ENCODE measurements at regions not wholly inside any gene's neighbourhood (a gene's known extent, or its start where the extent isn't known, plus 50 kb on each side); places are given as distances from the start of the nearest gene placed in this dataset.

GRCh38 chr11:116275635-116276034 is 497.2 kb downstream of the BUD13 start:
- Histone ChIP-seq H2AFZ (ENCODE audit: insufficient read depth, low read length, poor library complexity) (no peak overlapping the region), H2BK12ac (ENCODE audit: low read length) (peak overlapping the region; percentile 20), H2BK120ac (ENCODE audit: insufficient read depth, low read length, poor library complexity) (no peak overlapping the region), H4K91ac (ENCODE audit: low read depth, low read length) (no peak overlapping the region), H3K4me2 (ENCODE audit: low read length) (no peak overlapping the region), H3K36me3 (ENCODE audit: control insufficient read depth in 1 of 2, insufficient read depth in 2 of 2, low read length in 2 of 2) (no peaks in the 10 kb centered on the region), H3K27me3 (ENCODE audit: insufficient read depth, low read length) (no peaks in the 10 kb centered on the region), H4K8ac (ENCODE audit: low read depth, low read length) (no peak overlapping the region), H3K79me1 (ENCODE audit: low read length) (peaks cover 2% of the 10 kb centered on the region), H2AK5ac (ENCODE audit: low read length) (no peak overlapping the region), H3K79me2 (ENCODE audit: control insufficient read depth, insufficient read depth, low read length, poor library complexity) (no peaks in the 10 kb centered on the region), H3K4me1 (ENCODE audit: control insufficient read depth in 1 of 2, insufficient read depth in 2 of 2, low read length in 2 of 2) (peaks cover 7 to 15% of the 10 kb centered on the region in 2 experiments), H3K9me3 (ENCODE audit: insufficient read depth, low read depth, low read length) (no peaks in the 10 kb centered on the region), H3K9ac (ENCODE audit: low read length) (no peak overlapping the region), H3K18ac (ENCODE audit: low read length) (no peak overlapping the region), H2BK5ac (ENCODE audit: low read depth, low read length, poor library complexity) (no peak overlapping the region), H3K23ac (ENCODE audit: low read length) (no peak overlapping the region), H3K14ac (ENCODE audit: low read length) (no peak overlapping the region), H4K12ac (ENCODE audit: low read depth, low read length) (no peak overlapping the region), H3K4ac (ENCODE audit: low read depth, low read length) (no peak overlapping the region), H3K4me3 (ENCODE audit: low read depth, low read length) (no peak overlapping the region), H3K27ac (ENCODE audit: low read depth, low read length) (no peak overlapping the region)
- no CpG with 5 or more reads among the region's 5 CpGs for WGBS (ENCODE audit: extremely low coverage, insufficient coverage, insufficient read length)
- DNase-seq, result peak in 1 of 2 donors; percentile 1

- H3K14ac ChIP-seq (ENCODE audit: low read length), result no peak overlapping the region
- no peak overlapping the region for H3K9ac ChIP-seq (ENCODE audit: low read length)
- no peak overlapping the region for H2BK5ac ChIP-seq (ENCODE audit: low read depth, low read length, poor library complexity)
- no peak overlapping the region for H3K4ac ChIP-seq (ENCODE audit: low read depth, low read length)
- no peak overlapping the region for H4K12ac ChIP-seq (ENCODE audit: low read depth, low read length)
- no peak overlapping the region for H2AK5ac ChIP-seq (ENCODE audit: low read length)
- no peaks in the 10 kb centered on the region for H3K27me3 ChIP-seq (ENCODE audit: insufficient read depth, low read length)
- H3K23ac ChIP-seq (ENCODE audit: low read length), result no peak overlapping the region
- H3K79me1 ChIP-seq (ENCODE audit: low read length), result peaks cover 2% of the 10 kb centered on the region
- no peak overlapping the region for H3K27ac ChIP-seq (ENCODE audit: low read depth, low read length)
- H4K91ac ChIP-seq (ENCODE audit: low read depth, low read length), result no peak overlapping the region
- H3K9me3 ChIP-seq (ENCODE audit: insufficient read depth, low read depth, low read length), result no peaks in the 10 kb centered on the region
- H3K4me1 ChIP-seq (ENCODE audit: control insufficient read depth in 1 of 2, insufficient read depth in 2 of 2, low read length in 2 of 2), result peaks cover 7 to 15% of the 10 kb centered on the region in 2 experiments
- H3K4me2 ChIP-seq (ENCODE audit: low read length), result no peak overlapping the region
- no peaks in the 10 kb centered on the region for H3K36me3 ChIP-seq (ENCODE audit: control insufficient read depth in 1 of 2, insufficient read depth in 2 of 2, low read length in 2 of 2)
- no peak overlapping the region for H2BK120ac ChIP-seq (ENCODE audit: insufficient read depth, low read length, poor library complexity)
- H4K8ac ChIP-seq (ENCODE audit: low read depth, low read length), result no peak overlapping the region
- no peaks in the 10 kb centered on the region for H3K79me2 ChIP-seq (ENCODE audit: control insufficient read depth, insufficient read depth, low read length, poor library complexity)
- no peak overlapping the region for H2AFZ ChIP-seq (ENCODE audit: insufficient read depth, low read length, poor library complexity)
- no peak overlapping the region for H3K4me3 ChIP-seq (ENCODE audit: low read depth, low read length)
- WGBS (ENCODE audit: extremely low coverage, insufficient coverage, insufficient read length), result no CpG with 5 or more reads among the region's 4 CpGs
- H2BK12ac ChIP-seq (ENCODE audit: low read length), result no peak overlapping the region
- no peak for DNase-seq
- no peak overlapping the region for H3K18ac ChIP-seq (ENCODE audit: low read length)
These were observed 498.3 kb downstream of the BUD13 start for GRCh38 chr11:116274521-116274920.

- Histone ChIP-seq H2BK12ac (ENCODE audit: low read length) (no peak overlapping the region), H3K23ac (ENCODE audit: low read length) (no peak overlapping the region), H2BK5ac (ENCODE audit: low read depth, low read length, poor library complexity) (no peak overlapping the region), H2AK5ac (ENCODE audit: low read length) (no peak overlapping the region), H3K4me3 (ENCODE audit: low read depth, low read length) (no peak overlapping the region), H3K4me2 (ENCODE audit: low read length) (no peak overlapping the region), H4K12ac (ENCODE audit: low read depth, low read length) (no peak overlapping the region), H2BK120ac (ENCODE audit: insufficient read depth, low read length, poor library complexity) (no peak overlapping the region), H3K9me3 (ENCODE audit: insufficient read depth, low read depth, low read length) (no peaks in the 10 kb centered on the region), H3K9ac (ENCODE audit: low read length) (no peak overlapping the region), H3K79me1 (ENCODE audit: low read length) (peaks cover 2% of the 10 kb centered on the region), H3K27me3 (ENCODE audit: insufficient read depth, low read length) (no peaks in the 10 kb centered on the region), H3K14ac (ENCODE audit: low read length) (no peak overlapping the region), H3K27ac (ENCODE audit: low read depth, low read length) (no peak overlapping the region), H3K79me2 (ENCODE audit: control insufficient read depth, insufficient read depth, low read length, poor library complexity) (no peaks in the 10 kb centered on the region), H4K8ac (ENCODE audit: low read depth, low read length) (no peak overlapping the region), H3K4me1 (ENCODE audit: control insufficient read depth in 1 of 2, insufficient read depth in 2 of 2, low read length in 2 of 2) (peaks cover 7 to 15% of the 10 kb centered on the region in 2 experiments), H3K18ac (ENCODE audit: low read length) (no peak overlapping the region), H2AFZ (ENCODE audit: insufficient read depth, low read length, poor library complexity) (no peak overlapping the region), H3K36me3 (ENCODE audit: control insufficient read depth in 1 of 2, insufficient read depth in 2 of 2, low read length in 2 of 2) (no peaks in the 10 kb centered on the region), H4K91ac (ENCODE audit: low read depth, low read length) (no peak overlapping the region), H3K4ac (ENCODE audit: low read depth, low read length) (no peak overlapping the region)
- DNase-seq, result no peak
- no CpG with 5 or more reads among the region's 8 CpGs for WGBS (ENCODE audit: extremely low coverage, insufficient coverage, insufficient read length)
These were observed 500.5 kb downstream of the BUD13 start for GRCh38 chr11:116272181-116272789.

- no peak for DNase-seq
- Histone ChIP-seq H2AFZ (ENCODE audit: insufficient read depth, low read length, poor library complexity) (no peak overlapping the region), H2BK120ac (ENCODE audit: insufficient read depth, low read length, poor library complexity) (no peak overlapping the region), H3K4me3 (ENCODE audit: low read depth, low read length) (no peak overlapping the region), H3K4ac (ENCODE audit: low read depth, low read length) (no peak overlapping the region), H3K23ac (ENCODE audit: low read length) (no peak overlapping the region), H4K91ac (ENCODE audit: low read depth, low read length) (no peak overlapping the region), H4K12ac (ENCODE audit: low read depth, low read length) (no peak overlapping the region), H3K27ac (ENCODE audit: low read depth, low read length) (no peak overlapping the region), H3K9ac (ENCODE audit: low read length) (no peak overlapping the region), H3K27me3 (ENCODE audit: insufficient read depth, low read length) (no peaks in the 10 kb centered on the region), H2AK5ac (ENCODE audit: low read length) (no peak overlapping the region), H3K14ac (ENCODE audit: low read length) (no peak overlapping the region), H3K18ac (ENCODE audit: low read length) (no peak overlapping the region), H3K36me3 (ENCODE audit: control insufficient read depth in 1 of 2, insufficient read depth in 2 of 2, low read length in 2 of 2) (no peaks in the 10 kb centered on the region), H3K4me2 (ENCODE audit: low read length) (no peak overlapping the region), H3K79me2 (ENCODE audit: control insufficient read depth, insufficient read depth, low read length, poor library complexity) (no peaks in the 10 kb centered on the region), H3K4me1 (ENCODE audit: control insufficient read depth in 1 of 2, insufficient read depth in 2 of 2, low read length in 2 of 2) (peaks cover 7 to 11% of the 10 kb centered on the region in 2 experiments), H4K8ac (ENCODE audit: low read depth, low read length) (no peak overlapping the region), H2BK5ac (ENCODE audit: low read depth, low read length, poor library complexity) (no peak overlapping the region), H3K9me3 (ENCODE audit: insufficient read depth, low read depth, low read length) (no peaks in the 10 kb centered on the region), H2BK12ac (ENCODE audit: low read length) (no peak overlapping the region), H3K79me1 (ENCODE audit: low read length) (peaks cover 2% of the 10 kb centered on the region)
- no CpG with 5 or more reads among the region's 6 CpGs for WGBS (ENCODE audit: extremely low coverage, insufficient coverage, insufficient read length)
These were observed 501.3 kb downstream of the BUD13 start for GRCh38 chr11:116271479-116271878.

All from trophoblast cell (in vitro differentiated cells and primary cell).